ENCODE measurements at regions not wholly inside any gene's neighbourhood (a gene's known extent, or its start where the extent isn't known, plus 50 kb on each side); places are given as distances from the start of the nearest gene placed in this dataset.

DNA sequence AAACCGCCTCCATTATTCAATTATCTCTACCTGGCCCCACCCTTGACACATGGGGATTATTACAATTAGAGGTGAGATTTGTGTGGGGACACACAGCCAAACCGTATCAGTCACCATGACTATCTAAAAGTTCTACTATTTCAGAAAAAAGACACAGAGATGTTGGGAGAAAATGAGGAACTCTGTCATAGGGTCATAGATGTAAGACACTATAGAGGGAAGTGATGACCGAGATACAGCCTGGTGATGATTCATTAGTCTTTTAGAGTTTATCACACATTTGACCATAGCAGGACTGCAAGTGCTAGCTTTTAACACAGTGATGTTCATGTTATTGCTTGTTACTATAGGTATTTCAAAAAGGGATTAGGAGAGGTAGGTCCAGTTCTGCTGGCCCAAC, 357.0 kb upstream of the AADAT start:
- no peak for FAIRE-seq
- Histone ChIP-seq H2BK120ac (replicated peaks; ENCODE audit: low read depth, low read length) (no peak overlapping the region), H3K36me3 (ENCODE audit: control insufficient read depth in 2 of 4, insufficient read depth in 4 of 4, low read length in 3 of 4) (no peaks in the 10 kb centered on the region), H2AFZ (ENCODE audit: low read length) (no peak overlapping the region), H2BK5ac (ENCODE audit: low read depth, low read length) (no peak overlapping the region), H2BK12ac (ENCODE audit: low read depth, low read length) (no peak overlapping the region), H2BK15ac (ENCODE audit: low read length) (no peak overlapping the region), H3K79me1 (ENCODE audit: low read depth, low read length) (no peaks in the 10 kb centered on the region), H3K23me2 (ENCODE audit: low read depth, low read length) (no peaks in the 10 kb centered on the region), H3K18ac (ENCODE audit: extremely low read depth, low read length) (no peak overlapping the region), H4K20me1 (replicated peaks in 1 of 2; ENCODE audit: control insufficient read depth in 1 of 2, insufficient read depth in 2 of 2, low read length in 2 of 2) (no peaks in the 10 kb centered on the region), H3K4me1 (replicated peaks in 1 of 4; ENCODE audit: control insufficient read depth in 3 of 4, insufficient read depth in 4 of 4, low read length in 3 of 4) (no peaks in the 10 kb centered on the region), H3K9ac (replicated peaks in 1 of 4; ENCODE audit: extremely low read depth in 1 of 4, low read depth in 3 of 4, low read length in 3 of 4) (no peak overlapping the region), H3K4me3 (ENCODE audit: extremely low read depth in 1 of 4, insufficient read depth in 2 of 4, low read depth in 3 of 4, low read length in 4 of 4) (no peak overlapping the region), H3K56ac (replicated peaks; ENCODE audit: insufficient read length, low read depth, low read length) (no peak overlapping the region), H3K4me2 (ENCODE audit: insufficient read depth in 1 of 2, low read depth in 2 of 2, low read length in 2 of 2) (no peak overlapping the region), H2AK5ac (ENCODE audit: low read depth, low read length) (no peak overlapping the region), H4K91ac (replicated peaks; ENCODE audit: insufficient read length, low read length) (no peak overlapping the region), H3K27ac (ENCODE audit: low read depth, low read length) (no peak overlapping the region), H4K8ac (ENCODE audit: extremely low read depth, insufficient read depth, low read length) (no peak overlapping the region), H3K9me3 (ENCODE audit: insufficient read depth in 2 of 2, low read depth in 1 of 2, low read length in 1 of 2) (no peaks in the 10 kb centered on the region), H3K4ac (replicated peaks; ENCODE audit: insufficient read length, low read depth, low read length) (no peak overlapping the region), H4K5ac (ENCODE audit: insufficient read length, low read depth, low read length) (no peak overlapping the region), H2BK20ac (ENCODE audit: low read length) (no peak overlapping the region), H3K14ac (ENCODE audit: insufficient read length) (no peak overlapping the region), H3K23ac (ENCODE audit: insufficient read length) (no peak overlapping the region), H3K79me2 (ENCODE audit: control insufficient read depth in 1 of 2, insufficient read depth in 2 of 2, low read length in 2 of 2) (no peaks in the 10 kb centered on the region), H3K27me3 (replicated peaks in 1 of 4; ENCODE audit: control insufficient read depth in 3 of 4, extremely low read depth in 1 of 4, insufficient read depth in 3 of 4, low read length in 3 of 4) (no peaks in the 10 kb centered on the region)
- POLR2A ChIA-PET (ENCODE audit: partially characterized antibody): no interaction called here
- WGBS, 2 experiments (ENCODE audit: extremely low coverage in 1 of 2, insufficient coverage in 1 of 2, insufficient read length in 1 of 2, insufficient replicate concordance in 2 of 2, low coverage in 1 of 2, low lambda C conversion rate in 2 of 2, missing lambda C conversion rate in 1 of 2): 93% methylated on average over 3 of the region's 3 CpGs; no CpG with 5 or more reads in 1 of the 2 experiments
- DNase-seq (ENCODE audit: low read depth in 1 of 2, low spot score in 2 of 2): no peak
- CTCF ChIA-PET (ENCODE audit: partially characterized antibody): interaction anchor here (0.6 kb wide), 1 partner anchor 376 kb away, joined by 3 read pairs; no protein-coding TSS in a partner anchor
- TF ChIP-seq CHD2 (IDR thresholded peaks at IDR 0.05; ENCODE audit: low read length): no peak
- no peak for TF ChIP-seq CTBP2 (IDR thresholded peaks at IDR 0.05; ENCODE audit: borderline replicate concordance, insufficient read depth, insufficient read length, low read length)
- TF ChIP-seq CREB1 (IDR thresholded peaks at IDR 0.05): no peak
- no peak for TF ChIP-seq TAF1 (IDR thresholded peaks at IDR 0.05; ENCODE audit: low read depth, low read length)
- TF ChIP-seq, protein P1, sequence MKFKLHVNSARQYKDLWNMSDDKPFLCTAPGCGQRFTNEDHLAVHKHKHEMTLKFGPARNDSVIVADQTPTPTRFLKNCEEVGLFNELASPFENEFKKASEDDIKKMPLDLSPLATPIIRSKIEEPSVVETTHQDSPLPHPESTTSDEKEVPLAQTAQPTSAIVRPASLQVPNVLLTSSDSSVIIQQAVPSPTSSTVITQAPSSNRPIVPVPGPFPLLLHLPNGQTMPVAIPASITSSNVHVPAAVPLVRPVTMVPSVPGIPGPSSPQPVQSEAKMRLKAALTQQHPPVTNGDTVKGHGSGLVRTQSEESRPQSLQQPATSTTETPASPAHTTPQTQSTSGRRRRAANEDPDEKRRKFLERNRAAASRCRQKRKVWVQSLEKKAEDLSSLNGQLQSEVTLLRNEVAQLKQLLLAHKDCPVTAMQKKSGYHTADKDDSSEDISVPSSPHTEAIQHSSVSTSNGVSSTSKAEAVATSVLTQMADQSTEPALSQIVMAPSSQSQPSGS (IDR thresholded peaks at IDR 0.05; ENCODE audit: low read length): no peak
- no peak for TF ChIP-seq BRCA1 (IDR thresholded peaks at IDR 0.05; ENCODE audit: low read depth, low read length)
- TF ChIP-seq NANOG (IDR thresholded peaks at IDR 0.05; ENCODE audit: insufficient read depth, low read depth, low read length, poor library complexity, severe bottlenecking): no peak
- no peak for TF ChIP-seq SP2 (IDR thresholded peaks at IDR 0.05; ENCODE audit: low read length)
- no peak for TF ChIP-seq YY1 (IDR thresholded peaks at IDR 0.05; ENCODE audit: low read depth, low read length)
- TF ChIP-seq FOSL1 (IDR thresholded peaks at IDR 0.05; ENCODE audit: insufficient read depth, low read depth, low read length): no peak
- no peak for TF ChIP-seq SIN3A (conservative IDR thresholded peaks at IDR 0.05 in 1 of 2, IDR thresholded peaks at IDR 0.05 in 1 of 2; ENCODE audit: low read depth in 1 of 2, low read length in 2 of 2)
- TF ChIP-seq JUN (IDR thresholded peaks at IDR 0.05; ENCODE audit: low read depth, low read length): no peak
- TF ChIP-seq KDM5A (IDR thresholded peaks at IDR 0.05; ENCODE audit: low read length): no peak
- no peak for TF ChIP-seq BACH1 (IDR thresholded peaks at IDR 0.05; ENCODE audit: low read length)
